DMS153 treated with DMSO at 0.1 percent for 48 hours (cell line): ENCODE measurements at regions not wholly inside any gene's neighbourhood (a gene's known extent, or its start where the extent isn't known, plus 50 kb on each side); places are given as distances from the start of the nearest gene placed in this dataset.

Experiments
- DNase-seq: peaks from one replicate; lab custom pipeline; 2025; ENCODE audit not compliant: unreplicated experiment; lab: John Stamatoyannopoulos, UW

DNA sequence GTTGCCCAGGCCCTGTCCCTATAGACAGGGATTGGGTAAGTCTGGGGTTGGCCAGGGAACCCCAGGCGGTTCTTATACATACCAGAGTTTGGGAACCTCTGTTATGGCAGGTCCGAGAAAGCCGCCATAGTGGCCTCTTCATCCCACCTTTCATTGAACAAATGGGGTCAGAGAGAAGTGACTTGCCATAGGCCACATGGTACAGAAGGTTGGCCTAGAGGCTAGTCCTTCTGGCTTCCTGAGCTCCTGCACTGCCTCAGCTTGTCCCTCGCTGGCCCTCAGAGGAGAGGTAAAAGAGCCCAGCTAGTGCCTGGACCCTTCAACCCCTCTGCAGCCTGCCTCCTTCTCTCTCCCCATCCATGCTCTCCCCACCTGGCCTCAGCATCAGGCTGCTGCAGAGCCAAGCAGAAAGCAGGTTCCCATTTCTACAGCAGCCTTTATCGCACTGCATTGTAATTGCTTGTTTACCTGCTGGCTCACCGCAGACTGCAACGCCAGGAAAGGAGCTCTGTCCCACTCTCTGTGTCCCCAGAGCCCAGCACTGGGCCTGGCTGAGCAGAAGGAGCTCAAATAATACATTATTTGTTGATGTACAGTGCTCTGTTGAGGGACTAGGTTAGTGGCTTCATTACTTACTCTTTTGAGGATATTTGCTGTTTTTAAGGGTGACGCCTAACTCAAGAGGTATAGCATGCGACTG, 103.6 kb downstream of the TRIM29 start:
- no peak for DNase-seq

DNA sequence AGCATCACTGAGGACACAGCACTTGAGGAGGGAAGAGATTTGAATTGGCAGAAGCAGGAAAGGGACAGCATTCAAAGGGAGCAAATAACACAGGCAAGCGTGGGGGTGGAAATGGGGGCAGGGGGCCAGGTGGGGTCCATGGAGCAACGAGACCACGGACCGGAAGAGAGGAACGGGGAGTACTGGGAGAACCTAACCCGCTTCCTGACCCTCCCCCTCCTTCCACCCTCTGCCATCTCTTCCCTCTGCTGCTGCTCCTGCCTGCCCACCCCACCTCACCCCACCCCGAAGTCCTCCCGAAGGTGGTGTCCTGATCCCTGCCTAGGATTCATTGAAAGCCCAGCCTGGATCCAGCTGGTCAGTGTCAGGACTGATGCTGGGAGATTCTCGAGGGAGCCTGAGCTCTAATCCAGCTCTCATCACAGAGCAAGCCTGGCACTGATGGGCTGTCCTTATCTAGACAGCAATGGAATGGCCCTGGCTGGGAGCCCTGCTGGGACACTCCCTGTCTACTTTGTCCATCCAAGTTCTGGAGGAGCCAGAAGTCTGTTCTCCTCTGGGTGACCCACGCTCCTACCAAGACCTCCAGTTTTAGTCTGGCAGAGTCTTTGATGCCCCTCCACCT, 105.0 kb downstream of the TRIM29 start:
- no peak for DNase-seq

- no peak for DNase-seq
These were observed 106.0 kb downstream of the TRIM29 start for GRCh38 chr11:120031612-120032600.

DNA sequence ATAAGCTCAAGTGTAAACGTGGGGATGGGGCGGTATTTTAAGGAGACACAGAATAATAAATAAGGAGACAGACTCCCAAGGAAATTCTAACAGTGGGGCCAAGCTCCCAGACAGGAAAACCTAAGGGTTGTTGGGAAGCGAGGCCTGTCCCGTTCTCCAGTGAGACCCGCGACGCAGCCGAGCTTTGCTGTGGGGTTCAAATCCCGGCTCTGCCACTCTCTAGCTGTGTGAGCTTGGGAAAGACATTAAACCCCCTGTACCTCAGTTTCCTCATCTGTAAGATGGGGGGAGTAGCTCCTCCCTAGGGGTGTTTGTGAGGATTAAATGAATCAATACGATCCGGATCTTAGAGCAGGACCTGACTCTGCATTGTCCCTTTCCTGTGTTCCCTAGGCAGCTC, 106.8 kb downstream of the TRIM29 start:
- DNase-seq, result no peak

GRCh38 chr11:120030411-120030810, 107.5 kb downstream of the TRIM29 start:
- DNase-seq, result no peak

- DNase-seq, result no peak
These were observed 108.6 kb downstream of the TRIM29 start for GRCh38 chr11:120029321-120029720.

DNA sequence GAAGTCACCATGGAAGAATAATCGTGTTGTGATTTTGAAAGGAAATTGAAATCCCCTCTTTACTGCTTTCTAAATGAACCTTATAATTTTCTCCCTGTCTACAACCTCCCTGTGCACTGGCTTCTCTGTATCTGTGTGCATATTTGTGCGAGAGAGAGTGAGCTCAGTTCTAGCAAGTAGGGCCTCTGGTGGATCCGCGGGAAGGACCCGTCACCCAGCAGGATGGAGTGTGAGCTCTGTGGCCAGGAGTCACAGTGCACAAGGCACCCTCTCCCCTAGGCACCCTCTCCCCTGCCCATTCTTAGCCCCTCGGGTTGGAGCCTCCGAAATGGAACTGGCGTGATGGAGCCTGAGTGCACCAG, 109.0 kb downstream of the TRIM29 start:
- DNase-seq, result no peak

GRCh38 chr11:120028181-120028896, 109.6 kb downstream of the TRIM29 start:
- DNase-seq, result no peak

DNA sequence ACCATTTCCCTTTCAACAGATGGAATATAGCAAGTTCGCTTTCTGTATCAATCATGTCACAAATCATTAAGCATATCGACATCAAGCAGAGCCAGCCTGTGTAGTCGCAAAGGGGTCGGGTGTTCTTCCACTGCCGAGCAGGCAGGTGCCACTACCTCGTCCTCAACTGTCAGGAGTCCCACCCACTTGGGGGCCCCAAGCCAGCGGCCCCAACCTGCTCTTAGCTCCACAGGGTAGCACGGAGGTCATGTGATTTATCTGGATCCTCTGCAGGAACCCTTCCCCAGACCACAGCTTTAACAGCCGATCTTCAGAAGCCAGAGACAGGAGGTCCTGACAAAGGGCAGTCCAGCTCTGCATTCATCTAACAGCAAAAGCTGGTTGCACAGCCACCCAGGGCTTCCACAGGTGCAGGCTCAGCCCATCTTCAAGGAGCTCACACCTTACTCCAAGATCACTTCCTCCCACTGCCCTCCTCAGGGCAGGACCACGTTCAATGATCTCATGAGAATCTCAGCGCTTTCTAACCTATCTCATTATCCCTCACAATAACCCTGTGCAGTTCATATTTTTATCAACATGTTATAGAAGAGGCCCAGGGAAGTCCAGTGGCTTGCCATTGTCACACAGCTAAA, 110.2 kb downstream of the TRIM29 start:
- no peak for DNase-seq

DNA sequence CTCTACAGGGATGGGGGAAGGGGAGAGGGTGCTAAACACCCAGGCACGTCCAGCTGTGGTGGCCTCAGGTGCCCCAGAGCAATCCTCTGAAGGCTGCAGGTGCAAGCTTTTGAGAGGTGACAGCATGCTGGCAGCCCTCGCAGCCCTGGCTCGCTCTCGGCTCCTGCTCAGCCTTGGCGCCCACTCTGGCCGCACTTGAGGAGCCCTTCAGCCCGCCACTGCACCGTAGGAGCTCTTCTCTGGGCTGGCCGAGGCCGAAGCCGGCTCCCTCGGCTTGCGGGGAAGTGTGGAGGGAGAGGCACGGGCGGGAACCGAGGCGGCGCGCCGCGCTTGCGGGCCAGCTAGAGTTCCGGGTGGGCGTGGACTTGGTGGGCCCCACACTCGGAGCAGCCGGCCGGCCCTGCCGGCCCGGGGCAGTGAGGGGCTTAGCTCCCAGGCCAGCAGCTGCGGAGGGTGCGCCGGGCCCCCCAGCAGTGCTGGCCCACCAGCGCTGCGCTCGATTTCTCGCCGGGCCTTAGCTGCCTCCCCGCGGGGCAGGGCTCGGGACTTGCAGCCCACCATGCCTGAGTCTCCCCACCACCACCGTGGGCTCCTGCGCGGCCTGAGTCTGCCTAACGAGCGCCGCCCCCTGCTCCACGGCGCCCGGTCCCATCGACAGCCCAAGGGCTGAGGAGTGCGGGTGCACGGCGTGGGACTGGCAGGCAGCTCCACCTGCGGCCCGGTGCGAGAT, 112.1 kb downstream of the TRIM29 start:
- DNase-seq, result no peak

DNA sequence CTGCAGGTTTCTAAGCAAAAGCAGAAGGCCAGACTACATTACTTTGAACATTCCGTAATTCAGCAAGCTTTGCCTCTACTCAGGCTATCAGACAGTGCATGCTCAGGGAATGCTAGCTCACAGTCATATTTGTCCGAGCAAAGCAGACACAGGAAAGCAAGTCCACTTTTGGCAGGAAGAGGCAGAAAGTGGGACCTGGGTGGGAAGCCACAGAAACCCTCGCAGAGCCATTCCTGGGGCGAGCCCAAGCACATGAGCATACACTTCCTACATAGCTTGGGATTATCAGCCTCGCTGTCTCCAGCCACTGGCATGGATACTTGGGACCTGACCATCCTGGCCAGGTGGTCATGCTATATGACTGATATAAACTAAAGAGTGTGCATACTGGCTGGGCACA, 113.3 kb downstream of the TRIM29 start:
- no peak for DNase-seq

DNA sequence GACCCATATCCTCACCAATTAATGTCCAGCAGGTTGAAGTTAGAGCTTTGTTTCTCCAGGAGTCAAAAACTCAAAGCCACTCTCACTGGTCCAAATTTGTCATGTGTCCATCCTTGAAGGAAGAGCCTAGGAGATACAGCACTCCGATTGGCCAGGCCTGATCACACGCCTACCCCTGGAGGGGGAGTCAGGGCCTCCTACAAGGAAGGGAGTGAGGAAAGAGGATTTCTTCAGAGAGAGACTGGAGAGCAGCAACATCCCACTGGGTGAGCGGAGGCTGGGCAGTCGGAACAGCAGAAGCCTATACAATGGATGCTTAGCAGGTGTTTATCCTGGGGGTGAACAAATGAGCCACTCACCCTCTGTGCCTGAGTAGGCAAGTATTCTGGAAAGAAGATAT, 113.9 kb downstream of the TRIM29 start:
- no peak for DNase-seq

DNA sequence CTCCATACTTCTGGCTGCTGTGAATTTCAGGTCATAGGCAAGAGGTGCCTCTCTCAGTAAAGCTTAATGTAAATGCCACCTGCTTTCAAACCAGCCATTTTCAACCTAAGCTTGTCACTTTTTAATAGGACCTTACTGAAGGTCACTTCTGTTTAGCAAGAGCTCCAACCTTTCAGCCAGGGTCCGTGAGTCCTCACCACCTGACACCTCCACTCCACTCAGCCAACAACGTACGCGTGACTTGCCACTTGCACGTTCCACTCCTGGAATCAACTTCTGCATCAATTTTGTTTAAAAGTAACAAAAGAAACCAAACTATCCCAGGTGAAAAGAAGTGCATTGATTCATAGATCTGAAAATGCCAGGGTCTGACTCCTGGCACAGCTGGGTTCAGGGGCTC, 114.4 kb downstream of the TRIM29 start:
- no peak for DNase-seq

DNA sequence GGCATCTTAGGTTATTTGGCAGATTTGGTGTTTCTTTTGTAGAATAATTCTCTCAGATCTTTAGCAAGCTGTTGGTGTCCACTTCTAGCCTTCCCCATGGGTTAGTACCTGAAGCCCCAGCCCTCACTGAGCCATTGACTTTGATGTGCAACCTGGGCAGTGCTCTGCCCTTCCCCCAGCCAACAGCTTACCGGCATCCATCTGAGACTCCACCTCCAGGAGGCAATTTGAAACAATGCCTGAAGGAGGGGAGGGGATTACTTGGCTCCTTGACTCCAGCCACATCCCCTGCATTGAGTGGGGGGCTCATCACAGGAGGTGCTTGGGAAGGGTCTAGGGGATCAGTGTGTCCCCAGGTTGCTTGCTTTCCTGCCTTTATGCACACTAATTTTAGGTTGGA, 114.8 kb downstream of the TRIM29 start:
- no peak for DNase-seq

GRCh38 chr11:120022617-120023016, 115.3 kb downstream of the TRIM29 start:
- no peak for DNase-seq

- no peak for DNase-seq
These were observed 115.9 kb downstream of the TRIM29 start for GRCh38 chr11:120021978-120022377.

DNA sequence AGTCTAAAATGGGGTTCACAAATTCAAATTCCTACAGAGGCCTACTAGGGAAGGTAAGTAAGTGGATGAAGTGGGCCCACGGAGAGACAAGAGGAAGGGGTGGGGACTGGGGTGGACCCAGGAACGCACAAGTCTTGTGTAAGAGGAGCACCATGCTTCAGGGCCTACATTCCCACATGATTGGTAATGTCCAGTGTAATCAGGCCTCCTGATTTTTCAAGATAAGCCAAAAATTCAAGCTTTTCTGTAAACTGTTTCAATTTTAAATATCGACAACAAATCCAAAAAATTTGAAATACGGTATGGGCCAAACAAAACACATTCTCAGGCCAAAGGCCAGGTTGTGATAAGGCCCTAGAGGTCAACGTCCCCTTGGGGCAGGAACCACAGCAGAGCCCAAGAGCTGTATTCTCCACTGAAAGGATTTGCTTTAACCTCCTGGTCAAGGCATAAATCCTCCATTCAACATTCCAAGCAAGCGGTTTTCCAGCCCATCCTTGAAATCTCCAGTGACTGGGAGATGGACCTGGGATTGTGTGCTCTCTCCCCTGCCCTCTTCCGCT, 116.4 kb downstream of the TRIM29 start:
- DNase-seq, result no peak

GRCh38 chr11:120020981-120021380, 116.9 kb downstream of the TRIM29 start:
- DNase-seq, result no peak

GRCh38 chr11:120020486-120020885, 117.4 kb downstream of the TRIM29 start:
- no peak for DNase-seq

DNA sequence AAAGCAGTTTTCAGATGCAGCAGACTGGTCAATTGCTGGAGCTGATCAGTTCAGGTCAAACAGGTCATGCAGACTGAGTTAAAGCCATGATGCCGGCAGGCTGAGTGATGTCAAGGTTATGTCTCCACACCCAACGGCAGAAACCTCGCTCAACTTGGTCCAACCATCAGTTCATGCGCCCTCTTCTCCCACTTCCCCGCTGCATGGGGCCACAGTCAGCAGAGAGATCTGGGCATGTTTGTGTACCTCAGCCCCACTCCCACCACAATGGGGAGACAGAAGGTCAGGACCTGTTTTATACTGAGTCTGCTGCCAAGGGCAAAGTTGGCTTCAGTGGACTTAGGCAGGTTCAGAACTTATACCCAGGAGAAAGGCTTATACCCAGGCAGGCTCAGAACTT, 118.7 kb downstream of the TRIM29 start:
- no peak for DNase-seq
